KMS-11 (cell line): ENCODE measurements at regions not wholly inside any gene's neighbourhood (a gene's known extent, or its start where the extent isn't known, plus 50 kb on each side); places are given as distances from the start of the nearest gene placed in this dataset.

Experiments
- H2AFZ ChIP-seq: fragments of 200-600 bp; sonication (generic); 2 replicates; pipeline ENCODE4 v1.6.1; 2016; ENCODE audit warnings: antibody characterized with exemption, mixed run types, low read depth
- H3K27ac ChIP-seq: fragments of 200-600 bp; sonication (generic); 2 replicates; pipeline ENCODE4 v1.6.1; 2016; ENCODE audit warnings: mild to moderate bottlenecking, mixed run types
- H3K27me3 ChIP-seq: fragments of 200-600 bp; sonication (generic); 2 replicates; pipeline ENCODE4 v1.6.1; 2017; ENCODE audit warnings: mild to moderate bottlenecking, low read depth, mixed run types, moderate library complexity; ENCODE audit not compliant: insufficient read depth
- H3K36me3 ChIP-seq: fragments of 200-600 bp; sonication (generic); 2 replicates; pipeline ENCODE4 v1.6.1; 2017; ENCODE audit warnings: mild to moderate bottlenecking, mixed run types; ENCODE audit not compliant: insufficient read depth
- H3K4me1 ChIP-seq: fragments of 200-600 bp; sonication (generic); 2 replicates; pipeline ENCODE4 v1.6.1; 2016; ENCODE audit warnings: mild to moderate bottlenecking, low read depth, mixed run types; ENCODE audit not compliant: poor library complexity, severe bottlenecking
- H3K4me2 ChIP-seq: fragments of 200-600 bp; sonication (generic); 2 replicates; pipeline ENCODE4 v1.7.0; 2016; ENCODE audit warnings: mild to moderate bottlenecking, mixed run types
- H3K4me3 ChIP-seq: fragments of 200-600 bp; sonication (generic); IDR thresholded peaks from 2 replicates; pipeline ENCODE4 v1.6.1; 2017; ENCODE audit warnings: low read depth, low read length, mixed read lengths; ENCODE audit not compliant: insufficient read depth
- H3K79me2 ChIP-seq: fragments of 200-600 bp; sonication (generic); 2 replicates; pipeline ENCODE4 v1.6.1; 2016; ENCODE audit warnings: low read depth, mixed run types; ENCODE audit not compliant: insufficient read depth
- H3K9ac ChIP-seq: fragments of 200-600 bp; sonication (generic); 2 replicates; pipeline ENCODE4 v1.6.1; 2016; ENCODE audit warnings: mild to moderate bottlenecking, mixed run types
- H4K20me1 ChIP-seq: fragments of 200-600 bp; sonication (generic); 2 replicates; pipeline ENCODE4 v1.6.1; 2016; ENCODE audit warnings: mild to moderate bottlenecking, mixed run types; ENCODE audit not compliant: insufficient read depth
- CTCF ChIP-seq: fragments of 200-600 bp; sonication (generic); conservative IDR thresholded peaks from 2 replicates; pipeline ENCODE4 v1.6.1; 2017; ENCODE audit warnings: low read depth, mild to moderate bottlenecking, antibody characterized with exemption, low read length, moderate library complexity, mixed read lengths

- Histone ChIP-seq H3K4me1 (no peaks in the 10 kb centered on the region), H3K79me2 (no peaks in the 10 kb centered on the region), H3K9ac (no peak overlapping the region), H3K4me2 (no peak overlapping the region), H2AFZ (no peak overlapping the region), H3K4me3 (no peak overlapping the region), H3K36me3 (no peaks in the 10 kb centered on the region), H4K20me1 (no peaks in the 10 kb centered on the region), H3K27ac (no peak overlapping the region), H3K27me3 (no peaks in the 10 kb centered on the region)
- no peak for TF ChIP-seq CTCF
Observed at GRCh38 chr1:229769809-229770208, 143.8 kb downstream of the URB2 start.

GRCh38 chr1:229778794-229779193 is 152.7 kb downstream of the URB2 start:
- Histone ChIP-seq H3K4me3 (no peak overlapping the region), H2AFZ (no peak overlapping the region), H3K9ac (no peak overlapping the region), H3K36me3 (no peaks in the 10 kb centered on the region), H4K20me1 (no peaks in the 10 kb centered on the region), H3K27me3 (no peaks in the 10 kb centered on the region), H3K27ac (no peak overlapping the region), H3K79me2 (no peaks in the 10 kb centered on the region), H3K4me2 (no peak overlapping the region), H3K4me1 (no peaks in the 10 kb centered on the region)
- TF ChIP-seq CTCF = no peak

GRCh38 chr1:229781453-229781852 is 155.4 kb downstream of the URB2 start:
- Histone ChIP-seq H3K27me3 (no peaks in the 10 kb centered on the region), H3K36me3 (no peaks in the 10 kb centered on the region), H2AFZ (no peak overlapping the region), H3K27ac (no peak overlapping the region), H3K9ac (no peak overlapping the region), H3K4me2 (no peak overlapping the region), H3K79me2 (no peaks in the 10 kb centered on the region), H3K4me3 (no peak overlapping the region), H4K20me1 (no peaks in the 10 kb centered on the region), H3K4me1 (no peaks in the 10 kb centered on the region)
- TF ChIP-seq CTCF = no peak

GRCh38 chr1:229782469-229782868 is 156.4 kb downstream of the URB2 start:
- no peak overlapping the region for H2AFZ ChIP-seq
- no peak for TF ChIP-seq CTCF
- H3K4me2 ChIP-seq = no peak overlapping the region
- no peaks in the 10 kb centered on the region for H3K27me3 ChIP-seq
- no peak overlapping the region for H3K4me3 ChIP-seq
- no peaks in the 10 kb centered on the region for H3K4me1 ChIP-seq
- no peak overlapping the region for H3K9ac ChIP-seq
- H3K27ac ChIP-seq = no peak overlapping the region
- no peaks in the 10 kb centered on the region for H3K36me3 ChIP-seq
- H3K79me2 ChIP-seq = no peaks in the 10 kb centered on the region
- no peaks in the 10 kb centered on the region for H4K20me1 ChIP-seq

- H4K20me1 ChIP-seq = no peaks in the 10 kb centered on the region
- no peak overlapping the region for H3K4me2 ChIP-seq
- H2AFZ ChIP-seq = no peak overlapping the region
- H3K36me3 ChIP-seq = no peaks in the 10 kb centered on the region
- H3K4me3 ChIP-seq = no peak overlapping the region
- no peaks in the 10 kb centered on the region for H3K27me3 ChIP-seq
- no peak overlapping the region for H3K9ac ChIP-seq
- no peaks in the 10 kb centered on the region for H3K79me2 ChIP-seq
- no peak for TF ChIP-seq CTCF
- no peak overlapping the region for H3K27ac ChIP-seq
- no peaks in the 10 kb centered on the region for H3K4me1 ChIP-seq
Observed at GRCh38 chr1:229784834-229785233, 158.8 kb downstream of the URB2 start.
